ENCODE measurements at regions not wholly inside any gene's neighbourhood (a gene's known extent, or its start where the extent isn't known, plus 50 kb on each side); places are given as distances from the start of the nearest gene placed in this dataset.

DNA sequence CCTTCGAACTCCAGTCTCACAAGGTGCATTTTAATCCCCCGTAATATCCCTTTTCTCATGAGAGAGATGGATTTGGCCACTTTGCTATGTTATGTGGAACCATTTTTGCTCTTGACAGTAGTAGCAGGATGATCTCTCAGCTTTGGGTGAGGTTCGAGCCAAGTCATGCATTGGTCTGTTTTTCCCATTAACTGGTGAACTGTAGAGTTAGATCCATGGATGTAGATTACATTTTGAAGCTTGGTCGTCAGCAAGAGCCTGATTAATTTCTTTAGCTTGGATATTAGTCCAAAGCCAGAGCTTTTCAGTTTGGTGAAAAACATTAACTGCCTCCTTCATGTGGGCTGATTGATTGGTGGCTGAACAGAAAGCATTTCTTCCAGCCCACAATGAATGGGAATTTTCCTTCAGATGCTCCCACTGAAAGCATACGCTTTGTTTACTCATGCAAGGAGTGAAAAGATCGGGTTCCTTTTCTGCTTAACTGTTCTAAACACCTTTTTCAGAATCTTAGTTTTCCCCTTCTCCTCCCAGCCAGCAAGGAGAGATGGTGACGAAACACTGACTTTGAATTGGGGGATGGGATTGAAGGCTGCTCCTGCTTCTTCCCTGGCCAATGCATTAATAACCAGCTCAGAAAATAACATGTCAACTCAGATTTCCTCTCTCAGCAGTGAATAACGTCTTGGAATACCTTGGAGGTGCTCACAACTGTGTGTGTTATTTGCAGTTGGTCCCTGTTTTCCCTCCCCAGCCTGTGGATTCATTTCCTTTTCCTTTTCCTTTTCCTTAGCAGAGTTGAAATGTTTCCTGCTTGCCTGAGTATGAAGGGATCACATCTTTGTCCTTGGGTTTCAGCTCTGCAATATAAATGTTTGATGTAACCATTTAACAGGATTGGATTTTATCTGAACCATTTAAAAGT, 351.8 kb upstream of the FZD8 start:
- TF ChIP-seq, protein P1, sequence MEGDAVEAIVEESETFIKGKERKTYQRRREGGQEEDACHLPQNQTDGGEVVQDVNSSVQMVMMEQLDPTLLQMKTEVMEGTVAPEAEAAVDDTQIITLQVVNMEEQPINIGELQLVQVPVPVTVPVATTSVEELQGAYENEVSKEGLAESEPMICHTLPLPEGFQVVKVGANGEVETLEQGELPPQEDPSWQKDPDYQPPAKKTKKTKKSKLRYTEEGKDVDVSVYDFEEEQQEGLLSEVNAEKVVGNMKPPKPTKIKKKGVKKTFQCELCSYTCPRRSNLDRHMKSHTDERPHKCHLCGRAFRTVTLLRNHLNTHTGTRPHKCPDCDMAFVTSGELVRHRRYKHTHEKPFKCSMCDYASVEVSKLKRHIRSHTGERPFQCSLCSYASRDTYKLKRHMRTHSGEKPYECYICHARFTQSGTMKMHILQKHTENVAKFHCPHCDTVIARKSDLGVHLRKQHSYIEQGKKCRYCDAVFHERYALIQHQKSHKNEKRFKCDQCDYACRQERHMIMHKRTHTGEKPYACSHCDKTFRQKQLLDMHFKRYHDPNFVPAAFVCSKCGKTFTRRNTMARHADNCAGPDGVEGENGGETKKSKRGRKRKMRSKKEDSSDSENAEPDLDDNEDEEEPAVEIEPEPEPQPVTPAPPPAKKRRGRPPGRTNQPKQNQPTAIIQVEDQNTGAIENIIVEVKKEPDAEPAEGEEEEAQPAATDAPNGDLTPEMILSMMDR (IDR thresholded peaks at IDR 0.05), result no peak
- no peak for TF ChIP-seq POLR2A (IDR thresholded peaks at IDR 0.05)

All from upper lobe of left lung (tissue), 4 donors.